GM21381 (cell line): ENCODE measurements at regions not wholly inside any gene's neighbourhood (a gene's known extent, or its start where the extent isn't known, plus 50 kb on each side); places are given as distances from the start of the nearest gene placed in this dataset.

ENCODE experiments used
- ATAC-seq: cut with Tn5 transposase; IDR thresholded peaks from one replicate; pipeline ENCODE4 v1.9.1; 2021; ENCODE audit warnings: mild to moderate bottlenecking, moderate library complexity; ENCODE audit not compliant: unreplicated experiment

GRCh38 chr4:140250989-140251552 lies 97.1 kb upstream of the MAML3 start:
- no peak for ATAC-seq

- ATAC-seq, result no peak
These were observed 95.4 kb upstream of the MAML3 start for GRCh38 chr4:140249351-140249750.

GRCh38 chr4:140247237-140247636 lies 93.3 kb upstream of the MAML3 start:
- ATAC-seq, result no peak

DNA sequence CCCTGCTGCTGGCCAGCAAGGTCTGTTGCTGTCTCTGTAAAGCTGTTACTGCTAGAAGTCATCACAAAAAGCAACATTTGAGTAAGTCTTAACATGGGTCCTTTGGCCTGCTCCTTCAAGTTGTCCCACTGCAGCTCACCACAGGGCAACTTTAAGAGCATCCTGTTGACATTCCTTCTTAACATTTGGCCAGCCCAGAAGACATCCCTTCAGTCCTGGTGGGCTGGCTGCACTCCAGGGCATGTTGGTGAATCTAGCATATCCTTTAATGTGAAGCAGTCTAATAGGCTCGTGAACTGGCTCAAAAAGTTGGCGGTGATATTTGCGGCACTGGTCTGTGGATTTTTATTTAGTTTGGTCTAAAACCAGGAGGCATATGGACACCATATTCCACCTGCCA lies 92.2 kb upstream of the MAML3 start:
- no peak for ATAC-seq

GRCh38 chr4:140244328-140244727 lies 90.3 kb upstream of the MAML3 start:
- ATAC-seq, result no peak

- ATAC-seq, result peak; percentile 81
These were observed 89.3 kb upstream of the MAML3 start for GRCh38 chr4:140243278-140243753.

GRCh38 chr4:140242357-140243277 lies 88.6 kb upstream of the MAML3 start:
- ATAC-seq, result no peak

DNA sequence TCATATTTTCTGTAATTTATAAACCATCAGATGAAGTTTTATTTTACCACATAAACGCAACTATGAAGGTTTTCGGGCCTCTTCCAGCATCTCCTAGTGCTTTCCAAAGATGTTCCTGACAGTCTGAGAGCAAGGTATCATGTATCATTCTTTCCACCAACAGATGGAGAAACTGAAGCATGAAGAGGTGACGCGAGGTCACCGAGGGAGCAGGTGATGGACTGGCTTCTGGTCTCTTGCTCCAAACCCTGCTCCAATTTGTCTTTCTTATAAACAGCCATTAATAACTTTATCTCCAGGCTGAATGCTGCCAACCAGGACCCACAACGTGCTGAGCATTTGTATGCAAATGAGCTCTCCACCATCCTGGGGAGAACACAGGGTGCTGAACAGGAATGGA lies 86.3 kb upstream of the MAML3 start:
- ATAC-seq, result no peak

DNA sequence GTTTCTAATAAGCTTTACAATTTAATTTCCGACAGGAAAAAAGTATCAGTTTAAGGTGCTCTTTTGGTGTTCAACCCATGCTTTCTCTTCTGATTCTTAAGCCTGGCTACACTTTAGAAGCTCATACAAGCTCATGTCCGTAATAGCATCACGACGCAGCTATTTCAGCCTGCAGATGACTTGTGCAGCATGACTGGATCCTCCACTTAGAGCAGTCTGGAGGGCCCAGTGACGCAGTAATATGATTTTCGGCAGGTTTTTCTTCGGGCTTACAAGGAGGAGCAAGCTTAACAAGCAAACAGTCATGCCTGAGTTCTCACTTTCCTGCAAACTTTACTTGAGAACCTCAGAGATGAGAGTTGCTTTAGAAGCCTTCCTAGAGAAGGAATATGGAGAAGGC lies 85.3 kb upstream of the MAML3 start:
- no peak for ATAC-seq

- ATAC-seq, result no peak
These were observed 84.5 kb upstream of the MAML3 start for GRCh38 chr4:140238351-140239056.

DNA sequence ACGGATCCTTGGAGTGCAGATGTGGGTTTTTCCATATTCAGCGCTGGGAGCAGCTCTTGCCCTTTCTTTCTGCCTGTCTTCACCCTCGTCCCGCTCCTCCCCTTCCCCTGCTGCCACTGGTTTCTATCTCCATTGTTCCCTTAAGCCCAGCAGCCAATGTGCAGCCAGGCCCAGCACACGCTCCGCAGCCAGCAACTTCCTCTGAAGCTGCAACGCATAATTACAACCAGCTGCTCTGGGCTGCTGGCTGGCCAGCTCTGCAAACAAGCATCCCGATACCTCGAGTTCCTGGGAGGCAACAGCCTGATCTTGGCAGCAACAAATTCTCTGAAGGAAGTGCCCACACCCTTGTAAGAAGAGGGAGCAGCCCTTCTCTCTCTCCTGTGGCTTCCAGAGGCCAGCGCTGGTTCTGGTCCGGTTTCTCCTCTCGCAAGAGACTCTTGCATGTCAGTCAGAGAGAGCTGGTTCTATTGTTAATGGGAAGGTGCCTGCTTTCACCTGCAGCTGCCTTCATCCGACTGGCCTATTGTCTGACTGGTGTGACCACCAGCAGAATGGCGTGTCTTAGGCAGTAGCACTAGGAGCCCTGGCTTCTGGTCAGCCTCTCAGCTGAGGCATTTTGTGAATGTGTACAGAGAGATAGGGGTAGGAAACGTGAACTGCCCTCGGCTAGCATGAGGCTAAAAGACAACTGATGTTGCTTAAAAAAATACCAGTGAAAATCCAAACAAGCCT lies 83.8 kb upstream of the MAML3 start:
- no peak for ATAC-seq

DNA sequence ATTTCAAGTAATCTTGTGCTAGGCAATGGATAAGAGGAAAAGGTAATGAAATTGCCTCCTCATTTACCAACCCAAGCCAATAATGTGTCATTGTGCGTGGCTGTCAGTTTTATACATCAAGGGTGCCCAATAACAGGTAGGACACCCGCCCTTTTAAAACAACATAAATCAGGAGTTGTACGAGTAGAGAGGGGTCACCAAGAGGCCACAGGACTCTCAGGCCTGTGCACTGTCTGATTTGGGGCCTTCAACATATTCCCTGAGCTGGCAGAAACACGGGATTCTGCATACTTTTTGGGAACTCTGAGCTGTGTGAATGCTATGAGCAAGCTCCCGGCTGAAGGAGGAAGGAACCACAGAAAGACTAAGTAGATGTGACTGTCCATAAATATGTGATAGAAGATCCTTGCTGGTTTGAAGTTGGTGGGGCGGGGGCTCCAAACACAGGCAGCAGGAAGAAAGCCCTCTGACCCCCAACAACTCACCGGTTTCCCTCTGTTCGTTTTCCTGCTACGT lies 82.7 kb upstream of the MAML3 start:
- no peak for ATAC-seq

- ATAC-seq, result no peak
These were observed 80.7 kb upstream of the MAML3 start for GRCh38 chr4:140234697-140235060.

DNA sequence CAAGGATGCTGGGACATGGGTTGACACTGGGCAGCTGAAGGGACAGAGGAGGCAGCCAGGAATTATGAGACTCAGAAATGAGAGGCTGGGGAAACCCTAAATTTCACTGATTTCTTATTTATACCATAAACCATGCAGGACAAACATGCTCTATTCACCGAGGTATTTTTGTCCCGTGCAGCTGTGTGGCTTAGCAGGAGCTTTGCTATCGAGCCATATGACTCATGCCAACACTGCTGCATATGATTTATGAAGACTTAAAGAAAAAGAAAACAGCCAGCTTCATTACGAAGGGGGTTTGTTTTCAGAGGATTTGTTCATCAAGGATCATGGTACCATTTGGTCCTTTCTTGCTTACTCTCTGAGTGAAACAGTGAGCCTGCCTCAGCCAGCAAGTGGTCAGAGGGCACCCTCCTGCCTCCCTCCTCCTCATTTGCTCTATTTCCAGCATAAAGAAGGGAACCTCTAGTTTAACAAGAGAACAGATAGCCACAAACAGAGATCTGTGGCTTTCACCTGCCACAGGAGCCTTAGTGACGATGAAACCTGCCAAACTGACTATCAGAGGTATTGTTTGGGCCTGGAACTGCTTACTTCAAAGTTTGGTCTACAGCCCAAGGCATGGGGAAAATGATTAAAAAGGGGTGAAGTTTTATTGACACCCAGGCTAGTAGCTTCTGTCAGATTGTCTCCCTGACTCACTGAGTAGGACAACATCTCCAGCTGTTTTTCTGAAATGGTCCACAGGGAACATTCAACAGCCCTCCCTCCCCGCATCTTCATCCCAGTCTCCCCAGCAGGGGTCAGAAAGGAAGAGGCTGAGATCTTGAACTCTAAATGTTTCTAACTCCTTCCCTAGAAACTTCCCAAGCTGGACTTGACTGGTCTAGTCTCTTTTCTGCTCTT lies 80.1 kb upstream of the MAML3 start:
- ATAC-seq, result no peak

DNA sequence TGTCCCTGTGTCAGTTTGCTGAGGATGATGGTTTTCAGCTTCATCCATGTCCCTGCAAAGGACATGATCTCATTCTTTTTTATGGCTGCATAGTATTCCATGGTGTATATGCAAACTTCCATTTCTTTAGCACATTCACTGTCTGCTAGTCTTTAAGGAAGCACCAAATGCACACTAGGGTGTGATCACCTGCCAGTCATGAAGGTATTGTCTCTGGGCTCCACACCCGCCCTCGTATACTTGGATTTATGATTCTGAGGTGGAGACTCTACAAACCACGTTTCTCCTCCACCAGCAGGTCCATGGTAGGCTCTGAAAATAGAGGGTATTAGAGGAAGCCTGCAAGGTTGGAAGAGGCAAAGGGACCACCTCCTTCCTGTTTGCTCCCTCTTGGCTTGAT lies 75.9 kb upstream of the MAML3 start:
- no peak for ATAC-seq

- ATAC-seq, result no peak
These were observed 73.3 kb upstream of the MAML3 start for GRCh38 chr4:140227286-140227685.

GRCh38 chr4:140223056-140223810 lies 69.2 kb upstream of the MAML3 start:
- ATAC-seq, result no peak

DNA sequence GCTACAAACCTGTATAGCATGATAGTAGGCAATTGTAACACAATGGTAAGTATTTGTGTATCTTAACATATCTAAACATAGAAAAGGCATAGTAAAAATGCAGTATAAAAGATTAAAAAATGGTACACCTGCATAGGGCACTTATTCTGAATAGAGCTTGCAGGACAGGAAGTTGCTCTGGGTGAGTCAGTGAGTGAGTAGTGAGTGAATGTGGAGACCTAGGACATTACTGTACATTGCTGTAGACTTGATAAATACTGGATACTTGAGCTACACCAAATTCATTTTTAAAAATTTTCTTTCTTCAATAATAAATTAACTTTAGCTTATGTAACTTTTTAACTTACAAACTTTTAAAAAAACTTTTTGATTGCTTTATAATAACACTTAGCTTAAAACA lies 68.2 kb upstream of the MAML3 start:
- ATAC-seq, result no peak

DNA sequence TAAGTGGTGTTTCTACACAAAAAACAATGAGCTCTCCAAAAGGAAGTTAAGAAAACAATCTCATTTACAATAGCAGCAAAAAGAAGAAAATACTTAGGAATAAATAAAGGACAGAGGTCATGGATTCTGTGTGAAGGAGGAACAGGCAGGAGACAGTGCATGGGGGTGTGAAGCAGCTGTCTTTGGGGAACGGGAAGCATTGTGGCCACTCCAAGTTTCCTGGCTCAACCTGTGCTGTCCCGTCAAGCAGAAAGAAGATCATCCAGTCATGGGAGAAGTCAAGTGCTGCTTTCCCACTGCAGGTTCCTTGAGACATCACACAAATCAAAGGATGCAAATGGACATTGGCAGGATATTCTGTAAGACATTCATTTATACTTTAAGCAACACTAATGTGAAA lies 66.1 kb upstream of the MAML3 start:
- no peak for ATAC-seq
